Suprapubic skin (tissue), 4 donors: ENCODE measurements at regions not wholly inside any gene's neighbourhood (a gene's known extent, or its start where the extent isn't known, plus 50 kb on each side); places are given as distances from the start of the nearest gene placed in this dataset.

Source experiments
- DNase-seq, 2 donors: peaks; one replicate each; pipeline ENCODE4 v3.0.0-alpha.2; 2019; ENCODE audit warnings: low spot score in 2 of 2
- H3K27ac ChIP-seq: fragments of 200-600 bp; sonication (generic); one replicate; pipeline ENCODE4 v1.5.1; 2019
- H3K27me3 ChIP-seq: fragments of 200-600 bp; sonication (generic); one replicate; pipeline ENCODE4 v1.5.1; 2019
- H3K36me3 ChIP-seq: fragments of 200-600 bp; sonication (generic); one replicate; pipeline ENCODE4 v1.5.1; 2019
- H3K4me1 ChIP-seq: fragments of 200-600 bp; sonication (generic); one replicate; pipeline ENCODE4 v1.5.1; 2019
- H3K4me3 ChIP-seq: fragments of 200-600 bp; sonication (generic); one replicate; pipeline ENCODE4 v1.5.1; 2019; ENCODE audit warnings: mild to moderate bottlenecking
- H3K9me3 ChIP-seq: fragments of 200-600 bp; sonication (generic); one replicate; pipeline ENCODE4 v1.5.1; 2019
- CTCF ChIP-seq, 2 donors: fragments of 200-600 bp in 1 of 2; fragments of 450-650 bp in 1 of 2; sonication (generic) in 1 of 2; IDR thresholded peaks; one replicate each; pipeline ENCODE4 v1.5.1; 2016 to 2019; ENCODE audit warnings: antibody characterized with exemption in 2 of 2, mild to moderate bottlenecking in 1 of 2, moderate library complexity in 1 of 2
- EP300 ChIP-seq: sonication (generic); formaldehyde crosslinking; IDR thresholded peaks from one replicate; pipeline ENCODE4 v1.6.1; 2017; ENCODE audit warnings: antibody characterized with exemption
- POLR2A ChIP-seq, 2 donors: fragments of 450-650 bp; IDR thresholded peaks; one replicate each; pipeline ENCODE4 v1.6.1; 2017; ENCODE audit warnings: antibody characterized with exemption in 2 of 2, mild to moderate bottlenecking in 2 of 2, moderate library complexity in 2 of 2
- POLR2AphosphoS5 ChIP-seq, 3 donors: sonication (generic); formaldehyde crosslinking; IDR thresholded peaks; one replicate each; pipeline ENCODE4 v1.6.1; 2017; ENCODE audit warnings: antibody characterized with exemption in 3 of 3
- WGBS: methylation state at CpG from one replicate; pipeline ENCODE4 v1.1.5; 2018; 5-methylcytosine and 5-hydroxymethylcytosine counted together

- no peak overlapping the region for H3K4me3 ChIP-seq
- H3K27ac ChIP-seq = no peak overlapping the region
- TF ChIP-seq POLR2A (IDR thresholded peaks at IDR 0.05) = no peak
- 88% methylated on average over 6 of the region's 6 CpGs for WGBS
- no peaks in the 10 kb centered on the region for H3K9me3 ChIP-seq
- DNase-seq = no peak
- H3K36me3 ChIP-seq = no peaks in the 10 kb centered on the region
- H3K4me1 ChIP-seq = peaks cover 42% of the 10 kb centered on the region
- no peaks in the 10 kb centered on the region for H3K27me3 ChIP-seq
These were observed 165.0 kb upstream of the TLE3 start for GRCh38 chr15:70262591-70263274.

GRCh38 chr15:70262171-70262570 is 164.5 kb upstream of the TLE3 start:
- H3K4me1 ChIP-seq = peaks cover 38% of the 10 kb centered on the region
- 79% methylated on average over 2 of the region's 2 CpGs for WGBS
- DNase-seq = no peak

GRCh38 chr15:70261083-70261482 is 163.4 kb upstream of the TLE3 start:
- TF ChIP-seq POLR2A (IDR thresholded peaks at IDR 0.05) (no peak), EP300 (no peak), POLR2AphosphoS5 (IDR thresholded peaks at IDR 0.05) (no peak), CTCF (IDR thresholded peaks at IDR 0.05) (no peak)
- Histone ChIP-seq H3K27ac (no peak overlapping the region), H3K27me3 (no peaks in the 10 kb centered on the region), H3K4me3 (no peak overlapping the region), H3K36me3 (no peaks in the 10 kb centered on the region), H3K9me3 (no peaks in the 10 kb centered on the region), H3K4me1 (peaks cover 28% of the 10 kb centered on the region)
- no peak for DNase-seq
- 94% methylated on average over 4 of the region's 4 CpGs for WGBS

More at GRCh38 chr15:70262171-70262570, 164.5 kb upstream of the TLE3 start:
- TF ChIP-seq POLR2AphosphoS5 (IDR thresholded peaks at IDR 0.05) = no peak
- TF ChIP-seq POLR2A (IDR thresholded peaks at IDR 0.05) = no peak
- TF ChIP-seq CTCF (IDR thresholded peaks at IDR 0.05) = no peak
- no peak for TF ChIP-seq EP300
- no peaks in the 10 kb centered on the region for H3K9me3 ChIP-seq
- no peaks in the 10 kb centered on the region for H3K36me3 ChIP-seq
- no peak overlapping the region for H3K4me3 ChIP-seq
- H3K27me3 ChIP-seq = no peaks in the 10 kb centered on the region
- H3K27ac ChIP-seq = no peak overlapping the region

GRCh38 chr15:70260580-70260979 is 162.9 kb upstream of the TLE3 start:
- H3K4me3 ChIP-seq = no peak overlapping the region
- H3K27ac ChIP-seq = no peak overlapping the region
- H3K36me3 ChIP-seq = no peaks in the 10 kb centered on the region
- no peaks in the 10 kb centered on the region for H3K27me3 ChIP-seq
- TF ChIP-seq POLR2AphosphoS5 (IDR thresholded peaks at IDR 0.05) (no peak), CTCF (IDR thresholded peaks at IDR 0.05) (no peak), EP300 (no peak), POLR2A (IDR thresholded peaks at IDR 0.05) (no peak)
- DNase-seq = no peak
- 93% methylated on average over 7 of the region's 7 CpGs for WGBS
- peaks cover 25% of the 10 kb centered on the region for H3K4me1 ChIP-seq
- H3K9me3 ChIP-seq = no peaks in the 10 kb centered on the region

GRCh38 chr15:70259640-70260508 is 162.2 kb upstream of the TLE3 start:
- Histone ChIP-seq H3K4me3 (no peak overlapping the region), H3K9me3 (no peaks in the 10 kb centered on the region), H3K27ac (no peak overlapping the region), H3K4me1 (peaks cover 25% of the 10 kb centered on the region), H3K36me3 (no peaks in the 10 kb centered on the region), H3K27me3 (no peaks in the 10 kb centered on the region)
- TF ChIP-seq POLR2A (IDR thresholded peaks at IDR 0.05) (no peak), CTCF (IDR thresholded peaks at IDR 0.05) (no peak), POLR2AphosphoS5 (IDR thresholded peaks at IDR 0.05) (no peak), EP300 (no peak)
- 91% methylated on average over 8 of the region's 9 CpGs for WGBS
- DNase-seq = no peak
